ENCODE measurements at regions not wholly inside any gene's neighbourhood (a gene's known extent, or its start where the extent isn't known, plus 50 kb on each side); places are given as distances from the start of the nearest gene placed in this dataset.

GRCh38 chr20:52422574-52423336, 231.2 kb upstream of the ZFP64 start:
- Histone ChIP-seq H3K27ac (no peak overlapping the region), H3K4me1 (no peaks in the 10 kb centered on the region), H3K9me3 (peaks cover 0 to 9% of the 10 kb centered on the region in 2 donors), H3K27me3 (no peaks in the 10 kb centered on the region), H3K36me3 (no peaks in the 10 kb centered on the region), H3K4me3 (no peak overlapping the region)
- no peak for TF ChIP-seq CTCF (IDR thresholded peaks at IDR 0.05)
- no peak for DNase-seq (ENCODE audit: low spot score)

- no peaks in the 10 kb centered on the region for H3K4me1 ChIP-seq
- TF ChIP-seq CTCF (IDR thresholded peaks at IDR 0.05), result no peak
Observed at GRCh38 chr20:52420805-52421204, 229.2 kb upstream of the ZFP64 start.

GRCh38 chr20:52419205-52419604, 227.6 kb upstream of the ZFP64 start:
- Histone ChIP-seq H3K4me1 (no peaks in the 10 kb centered on the region), H3K9me3 (peaks cover 0 to 9% of the 10 kb centered on the region in 2 donors), H3K27ac (no peak overlapping the region), H3K4me3 (no peak overlapping the region), H3K27me3 (no peaks in the 10 kb centered on the region), H3K36me3 (no peaks in the 10 kb centered on the region)
- TF ChIP-seq CTCF (IDR thresholded peaks at IDR 0.05), result no peak
- no peak for DNase-seq (ENCODE audit: low spot score)

More at GRCh38 chr20:52420805-52421204, 229.2 kb upstream of the ZFP64 start:
- Histone ChIP-seq H3K9me3 (peaks cover 0 to 9% of the 10 kb centered on the region in 2 donors), H3K36me3 (no peaks in the 10 kb centered on the region), H3K27ac (no peak overlapping the region), H3K4me3 (no peak overlapping the region), H3K27me3 (no peaks in the 10 kb centered on the region)
- no peak for DNase-seq (ENCODE audit: low spot score)

- H3K4me3 ChIP-seq, result no peak overlapping the region
- H3K36me3 ChIP-seq, result no peaks in the 10 kb centered on the region
- H3K9me3 ChIP-seq, result peaks cover 0 to 9% of the 10 kb centered on the region in 2 donors
- H3K4me1 ChIP-seq, result no peaks in the 10 kb centered on the region
- no peaks in the 10 kb centered on the region for H3K27me3 ChIP-seq
- TF ChIP-seq CTCF (IDR thresholded peaks at IDR 0.05), result no peak
- no peak for DNase-seq (ENCODE audit: low spot score)
- no peak overlapping the region for H3K27ac ChIP-seq
Observed at GRCh38 chr20:52416953-52417352, 225.4 kb upstream of the ZFP64 start.

- no peaks in the 10 kb centered on the region for H3K4me1 ChIP-seq
- no peaks in the 10 kb centered on the region for H3K27me3 ChIP-seq
- no peak overlapping the region for H3K27ac ChIP-seq
- H3K36me3 ChIP-seq, result no peaks in the 10 kb centered on the region
- H3K9me3 ChIP-seq, result no peaks in the 10 kb centered on the region
- DNase-seq (ENCODE audit: low spot score), result no peak
- TF ChIP-seq CTCF (IDR thresholded peaks at IDR 0.05), result no peak
- H3K4me3 ChIP-seq, result no peak overlapping the region
Observed at GRCh38 chr20:52411611-52412010, 220.0 kb upstream of the ZFP64 start.
